ENCODE measurements at regions not wholly inside any gene's neighbourhood (a gene's known extent, or its start where the extent isn't known, plus 50 kb on each side); places are given as distances from the start of the nearest gene placed in this dataset.
"Not testable (repeated sequence)": the region's sequence is repeated elsewhere in the genome, so short reads cannot be mapped to it uniquely, and the experiment has no call there.

GRCh38 chr3:29026286-29026685 lies 254.6 kb upstream of the RBMS3 start:
- no peak overlapping the region for H3K56ac ChIP-seq (ENCODE audit: low read length)
- DNase-seq, result no peak
- H3K4ac ChIP-seq (ENCODE audit: low read depth, low read length), result no peak overlapping the region
- H2BK120ac ChIP-seq (ENCODE audit: low read depth, low read length), result no peak overlapping the region
- H3K4me2 ChIP-seq (ENCODE audit: low read length), result no peak overlapping the region
- no peaks in the 10 kb centered on the region for H3K36me3 ChIP-seq (ENCODE audit: control insufficient read depth, insufficient read depth, low read length)
- H2AK5ac ChIP-seq (ENCODE audit: low read length), result no peak overlapping the region
- no peak overlapping the region for H4K5ac ChIP-seq (ENCODE audit: low read length)
- H3K18ac ChIP-seq (ENCODE audit: low read length), result no peak overlapping the region
- no CpG with 5 or more reads among the region's 2 CpGs for WGBS (ENCODE audit: extremely low coverage, insufficient coverage, low lambda C conversion rate)
- no peak overlapping the region for H3K4me3 ChIP-seq (ENCODE audit: low read length)
- no peak overlapping the region for H3K9ac ChIP-seq (ENCODE audit: low read length)
- no peaks in the 10 kb centered on the region for H3K79me1 ChIP-seq (ENCODE audit: low read length)
- no peak overlapping the region for H2BK5ac ChIP-seq (ENCODE audit: low read length)
- H3K27me3 ChIP-seq (ENCODE audit: insufficient read depth, low read length, poor library complexity), result no peaks in the 10 kb centered on the region
- no peaks in the 10 kb centered on the region for H3K79me2 ChIP-seq (ENCODE audit: control insufficient read depth, insufficient read depth, low read length)
- H4K8ac ChIP-seq (ENCODE audit: low read depth, low read length), result no peak overlapping the region
- H2BK15ac ChIP-seq (replicated peaks; ENCODE audit: low read depth), result no peak overlapping the region
- no peak overlapping the region for H3K23ac ChIP-seq (ENCODE audit: low read length)
- H3K4me1 ChIP-seq (ENCODE audit: control insufficient read depth, low read depth, low read length), result no peaks in the 10 kb centered on the region
- H3K27ac ChIP-seq (ENCODE audit: low read depth, low read length), result no peak overlapping the region

- Histone ChIP-seq H2BK15ac (replicated peaks; ENCODE audit: low read depth) (no peak overlapping the region), H3K4me1 (ENCODE audit: control insufficient read depth, low read depth, low read length) (no peaks in the 10 kb centered on the region), H2BK120ac (ENCODE audit: low read depth, low read length) (no peak overlapping the region), H2AK5ac (ENCODE audit: low read length) (no peak overlapping the region), H3K79me2 (ENCODE audit: control insufficient read depth, insufficient read depth, low read length) (no peaks in the 10 kb centered on the region), H4K8ac (ENCODE audit: low read depth, low read length) (no peak overlapping the region), H3K4ac (ENCODE audit: low read depth, low read length) (no peak overlapping the region), H3K9ac (ENCODE audit: low read length) (no peak overlapping the region), H3K18ac (ENCODE audit: low read length) (no peak overlapping the region), H3K4me3 (ENCODE audit: low read length) (no peak overlapping the region), H4K5ac (ENCODE audit: low read length) (no peak overlapping the region), H3K36me3 (ENCODE audit: control insufficient read depth, insufficient read depth, low read length) (no peaks in the 10 kb centered on the region), H2BK5ac (ENCODE audit: low read length) (no peak overlapping the region), H3K56ac (ENCODE audit: low read length) (no peak overlapping the region), H3K23ac (ENCODE audit: low read length) (no peak overlapping the region), H3K27me3 (ENCODE audit: insufficient read depth, low read length, poor library complexity) (no peaks in the 10 kb centered on the region), H3K27ac (ENCODE audit: low read depth, low read length) (no peak overlapping the region), H3K4me2 (ENCODE audit: low read length) (no peak overlapping the region), H3K79me1 (ENCODE audit: low read length) (no peaks in the 10 kb centered on the region)
- no peak for DNase-seq
- no CpG with 5 or more reads among the region's 3 CpGs for WGBS (ENCODE audit: extremely low coverage, insufficient coverage, low lambda C conversion rate)
Observed at GRCh38 chr3:29026959-29027358, 253.9 kb upstream of the RBMS3 start.

GRCh38 chr3:29031175-29031574 lies 249.7 kb upstream of the RBMS3 start:
- H3K36me3 ChIP-seq (ENCODE audit: control insufficient read depth, insufficient read depth, low read length); H3K4ac ChIP-seq (ENCODE audit: low read depth, low read length); H3K27me3 ChIP-seq (ENCODE audit: insufficient read depth, low read length, poor library complexity); DNase-seq; H3K27ac ChIP-seq (ENCODE audit: low read depth, low read length); H3K18ac ChIP-seq (ENCODE audit: low read length); H4K8ac ChIP-seq (ENCODE audit: low read depth, low read length); H3K56ac ChIP-seq (ENCODE audit: low read length); H3K79me2 ChIP-seq (ENCODE audit: control insufficient read depth, insufficient read depth, low read length); H2BK15ac ChIP-seq (replicated peaks; ENCODE audit: low read depth); H2BK120ac ChIP-seq (ENCODE audit: low read depth, low read length); H3K79me1 ChIP-seq (ENCODE audit: low read length); H3K4me3 ChIP-seq (ENCODE audit: low read length); H2BK5ac ChIP-seq (ENCODE audit: low read length); H3K4me1 ChIP-seq (ENCODE audit: control insufficient read depth, low read depth, low read length); H4K5ac ChIP-seq (ENCODE audit: low read length); H3K23ac ChIP-seq (ENCODE audit: low read length); H3K9ac ChIP-seq (ENCODE audit: low read length); H2AK5ac ChIP-seq (ENCODE audit: low read length); H3K4me2 ChIP-seq (ENCODE audit: low read length): not testable (repeated sequence)
- WGBS (ENCODE audit: extremely low coverage, insufficient coverage, low lambda C conversion rate), result no CpG with 5 or more reads among the region's 2 CpGs

- Histone ChIP-seq H4K8ac (ENCODE audit: low read depth, low read length) (no peak overlapping the region), H2BK5ac (ENCODE audit: low read length) (no peak overlapping the region), H3K9ac (ENCODE audit: low read length) (no peak overlapping the region), H3K4ac (ENCODE audit: low read depth, low read length) (no peak overlapping the region), H3K4me1 (ENCODE audit: control insufficient read depth, low read depth, low read length) (no peaks in the 10 kb centered on the region), H4K5ac (ENCODE audit: low read length) (no peak overlapping the region), H3K18ac (ENCODE audit: low read length) (no peak overlapping the region), H3K27ac (ENCODE audit: low read depth, low read length) (no peak overlapping the region), H3K79me2 (ENCODE audit: control insufficient read depth, insufficient read depth, low read length) (no peaks in the 10 kb centered on the region), H3K27me3 (ENCODE audit: insufficient read depth, low read length, poor library complexity) (no peaks in the 10 kb centered on the region), H3K79me1 (ENCODE audit: low read length) (no peaks in the 10 kb centered on the region), H2AK5ac (ENCODE audit: low read length) (no peak overlapping the region), H2BK15ac (replicated peaks; ENCODE audit: low read depth) (no peak overlapping the region), H3K23ac (ENCODE audit: low read length) (no peak overlapping the region), H3K36me3 (ENCODE audit: control insufficient read depth, insufficient read depth, low read length) (no peaks in the 10 kb centered on the region), H3K56ac (ENCODE audit: low read length) (no peak overlapping the region), H3K4me2 (ENCODE audit: low read length) (no peak overlapping the region), H2BK120ac (ENCODE audit: low read depth, low read length) (no peak overlapping the region), H3K4me3 (ENCODE audit: low read length) (no peak overlapping the region)
- WGBS (ENCODE audit: extremely low coverage, insufficient coverage, low lambda C conversion rate), result no CpG with 5 or more reads among the region's 3 CpGs
- DNase-seq, result no peak
Observed at GRCh38 chr3:29033511-29033910, 247.4 kb upstream of the RBMS3 start.

- Histone ChIP-seq H3K4ac (ENCODE audit: low read depth, low read length) (no peak overlapping the region), H2BK15ac (replicated peaks; ENCODE audit: low read depth) (no peak overlapping the region), H3K36me3 (ENCODE audit: control insufficient read depth, insufficient read depth, low read length) (no peaks in the 10 kb centered on the region), H3K18ac (ENCODE audit: low read length) (no peak overlapping the region), H3K79me2 (ENCODE audit: control insufficient read depth, insufficient read depth, low read length) (no peaks in the 10 kb centered on the region), H3K23ac (ENCODE audit: low read length) (no peak overlapping the region), H3K4me1 (ENCODE audit: control insufficient read depth, low read depth, low read length) (no peaks in the 10 kb centered on the region), H4K5ac (ENCODE audit: low read length) (no peak overlapping the region), H2BK5ac (ENCODE audit: low read length) (no peak overlapping the region), H3K27ac (ENCODE audit: low read depth, low read length) (no peak overlapping the region), H3K4me2 (ENCODE audit: low read length) (no peak overlapping the region), H3K4me3 (ENCODE audit: low read length) (no peak overlapping the region), H3K9ac (ENCODE audit: low read length) (no peak overlapping the region), H3K27me3 (ENCODE audit: insufficient read depth, low read length, poor library complexity) (no peaks in the 10 kb centered on the region), H4K8ac (ENCODE audit: low read depth, low read length) (no peak overlapping the region), H3K56ac (ENCODE audit: low read length) (no peak overlapping the region), H2BK120ac (ENCODE audit: low read depth, low read length) (no peak overlapping the region), H2AK5ac (ENCODE audit: low read length) (no peak overlapping the region), H3K79me1 (ENCODE audit: low read length) (no peaks in the 10 kb centered on the region)
- no peak for DNase-seq
- no CpG with 5 or more reads among the region's 2 CpGs for WGBS (ENCODE audit: extremely low coverage, insufficient coverage, low lambda C conversion rate)
Observed at GRCh38 chr3:29050155-29050554, 230.7 kb upstream of the RBMS3 start.

GRCh38 chr3:29057326-29057725 lies 223.5 kb upstream of the RBMS3 start:
- no peaks in the 10 kb centered on the region for H3K79me1 ChIP-seq (ENCODE audit: low read length)
- no peak overlapping the region for H3K56ac ChIP-seq (ENCODE audit: low read length)
- no peak overlapping the region for H2BK5ac ChIP-seq (ENCODE audit: low read length)
- H4K8ac ChIP-seq (ENCODE audit: low read depth, low read length), result no peak overlapping the region
- no peaks in the 10 kb centered on the region for H3K27me3 ChIP-seq (ENCODE audit: insufficient read depth, low read length, poor library complexity)
- no peak overlapping the region for H3K4me2 ChIP-seq (ENCODE audit: low read length)
- H3K27ac ChIP-seq (ENCODE audit: low read depth, low read length), result no peak overlapping the region
- no peaks in the 10 kb centered on the region for H3K4me1 ChIP-seq (ENCODE audit: control insufficient read depth, low read depth, low read length)
- no peak overlapping the region for H4K5ac ChIP-seq (ENCODE audit: low read length)
- H3K36me3 ChIP-seq (ENCODE audit: control insufficient read depth, insufficient read depth, low read length), result no peaks in the 10 kb centered on the region
- H2BK120ac ChIP-seq (ENCODE audit: low read depth, low read length), result no peak overlapping the region
- no peak overlapping the region for H3K23ac ChIP-seq (ENCODE audit: low read length)
- H3K9ac ChIP-seq (ENCODE audit: low read length), result no peak overlapping the region
- peak; percentile 11 for DNase-seq
- H3K18ac ChIP-seq (ENCODE audit: low read length), result no peak overlapping the region
- H3K4me3 ChIP-seq (ENCODE audit: low read length), result no peak overlapping the region
- no peak overlapping the region for H2AK5ac ChIP-seq (ENCODE audit: low read length)
- H2BK15ac ChIP-seq (replicated peaks; ENCODE audit: low read depth), result no peak overlapping the region
- no peaks in the 10 kb centered on the region for H3K79me2 ChIP-seq (ENCODE audit: control insufficient read depth, insufficient read depth, low read length)
- H3K4ac ChIP-seq (ENCODE audit: low read depth, low read length), result no peak overlapping the region

Measured in mesendoderm (in vitro differentiated cells).